ENCODE measurements at regions not wholly inside any gene's neighbourhood (a gene's known extent, or its start where the extent isn't known, plus 50 kb on each side); places are given as distances from the start of the nearest gene placed in this dataset.

GRCh38 chr5:62115014-62115413 is 191.0 kb upstream of the KIF2A start:
- H3K4me3 ChIP-seq (replicated peaks in 1 of 3), result no peak overlapping the region
- no peaks in the 10 kb centered on the region for H3K27me3 ChIP-seq
- no peaks in the 10 kb centered on the region for H3K4me1 ChIP-seq
- TF ChIP-seq, protein P1, sequence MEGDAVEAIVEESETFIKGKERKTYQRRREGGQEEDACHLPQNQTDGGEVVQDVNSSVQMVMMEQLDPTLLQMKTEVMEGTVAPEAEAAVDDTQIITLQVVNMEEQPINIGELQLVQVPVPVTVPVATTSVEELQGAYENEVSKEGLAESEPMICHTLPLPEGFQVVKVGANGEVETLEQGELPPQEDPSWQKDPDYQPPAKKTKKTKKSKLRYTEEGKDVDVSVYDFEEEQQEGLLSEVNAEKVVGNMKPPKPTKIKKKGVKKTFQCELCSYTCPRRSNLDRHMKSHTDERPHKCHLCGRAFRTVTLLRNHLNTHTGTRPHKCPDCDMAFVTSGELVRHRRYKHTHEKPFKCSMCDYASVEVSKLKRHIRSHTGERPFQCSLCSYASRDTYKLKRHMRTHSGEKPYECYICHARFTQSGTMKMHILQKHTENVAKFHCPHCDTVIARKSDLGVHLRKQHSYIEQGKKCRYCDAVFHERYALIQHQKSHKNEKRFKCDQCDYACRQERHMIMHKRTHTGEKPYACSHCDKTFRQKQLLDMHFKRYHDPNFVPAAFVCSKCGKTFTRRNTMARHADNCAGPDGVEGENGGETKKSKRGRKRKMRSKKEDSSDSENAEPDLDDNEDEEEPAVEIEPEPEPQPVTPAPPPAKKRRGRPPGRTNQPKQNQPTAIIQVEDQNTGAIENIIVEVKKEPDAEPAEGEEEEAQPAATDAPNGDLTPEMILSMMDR (IDR thresholded peaks at IDR 0.05), result no peak
- TF ChIP-seq POLR2A (IDR thresholded peaks at IDR 0.05), result no peak
- H3K9me3 ChIP-seq, result no peaks in the 10 kb centered on the region
- no peak overlapping the region for H3K27ac ChIP-seq
- no peaks in the 10 kb centered on the region for H3K36me3 ChIP-seq
- intact Hi-C loops (cut with DNase I), result no loop called here
- WGBS, 2 donors, result 54 to 57% methylated on average over 2 of the region's 2 CpGs
- DNase-seq, result no peak

DNA sequence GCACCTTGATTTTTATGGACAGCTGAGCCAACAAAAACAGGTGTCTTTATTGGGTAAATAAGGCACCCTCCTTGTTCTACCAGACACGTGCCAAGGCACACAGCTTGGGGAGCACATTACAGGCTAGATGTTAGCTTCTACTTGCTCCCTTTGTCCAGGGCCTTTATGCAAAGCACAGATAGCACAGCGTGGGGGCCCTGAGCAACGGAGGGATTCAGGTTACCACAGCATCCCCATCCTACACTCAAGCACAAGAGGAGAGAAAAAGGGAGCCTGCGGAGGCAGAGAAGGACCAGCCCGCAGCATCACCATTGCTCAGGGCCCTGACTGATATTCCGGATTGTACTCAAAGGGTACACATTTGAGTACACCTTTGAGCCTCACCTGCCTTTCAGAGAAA is 181.7 kb upstream of the KIF2A start:
- 72 to 84% methylated on average over 5 to 6 of the region's 6 CpGs for WGBS, 2 donors
- Histone ChIP-seq H3K36me3 (no peaks in the 10 kb centered on the region), H3K4me1 (no peaks in the 10 kb centered on the region), H3K27ac (no peak overlapping the region), H3K9me3 (no peaks in the 10 kb centered on the region), H3K4me3 (replicated peaks in 1 of 3) (no peak overlapping the region), H3K27me3 (no peaks in the 10 kb centered on the region)
- DNase-seq, result no peak
- TF ChIP-seq, protein P1 (IDR thresholded peaks at IDR 0.05), result no peak
- no peak for TF ChIP-seq POLR2A (IDR thresholded peaks at IDR 0.05)
- intact Hi-C loops (cut with DNase I), result no loop called here

DNA sequence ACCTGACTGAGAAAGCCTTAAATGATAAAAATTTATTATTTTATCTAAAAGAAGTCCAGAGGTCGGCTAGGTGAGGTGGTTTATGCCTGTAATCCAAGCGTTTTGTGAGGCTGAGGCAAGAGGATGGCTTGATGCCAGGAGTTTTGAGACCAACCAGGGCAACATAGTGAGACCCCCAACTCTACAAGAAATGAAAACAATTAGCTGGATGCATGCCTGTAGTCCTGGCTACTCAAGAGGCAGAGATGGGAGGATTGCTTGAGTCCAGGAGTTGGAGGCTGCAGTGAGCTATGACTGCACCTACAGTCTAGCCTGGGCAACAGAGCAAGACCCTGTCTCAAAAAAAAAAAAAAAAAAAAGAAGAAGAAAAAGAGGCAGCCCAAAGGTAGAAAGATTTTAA is 179.9 kb upstream of the KIF2A start:
- H3K9me3 ChIP-seq, result no peaks in the 10 kb centered on the region
- no peak overlapping the region for H3K4me3 ChIP-seq (replicated peaks in 1 of 3)
- no peaks in the 10 kb centered on the region for H3K36me3 ChIP-seq
- no peaks in the 10 kb centered on the region for H3K27me3 ChIP-seq
- no peak for DNase-seq
- intact Hi-C loops (cut with DNase I), result no loop called here
- WGBS, 2 donors, result 66 to 76% methylated on average over 2 of the region's 2 CpGs
- no peak overlapping the region for H3K27ac ChIP-seq
- TF ChIP-seq, protein P1 (IDR thresholded peaks at IDR 0.05), result no peak
- no peak for TF ChIP-seq POLR2A (IDR thresholded peaks at IDR 0.05)
- H3K4me1 ChIP-seq, result no peaks in the 10 kb centered on the region

GRCh38 chr5:62127098-62127736 is 178.8 kb upstream of the KIF2A start:
- no peak overlapping the region for H3K4me3 ChIP-seq (replicated peaks in 1 of 3)
- no peak for DNase-seq
- no peaks in the 10 kb centered on the region for H3K9me3 ChIP-seq
- no peaks in the 10 kb centered on the region for H3K27me3 ChIP-seq
- no peak for TF ChIP-seq POLR2A (IDR thresholded peaks at IDR 0.05)
- TF ChIP-seq, protein P1 (IDR thresholded peaks at IDR 0.05), result no peak
- H3K4me1 ChIP-seq, result no peaks in the 10 kb centered on the region
- intact Hi-C loops (cut with DNase I), result no loop called here
- no peak overlapping the region for H3K27ac ChIP-seq
- no peaks in the 10 kb centered on the region for H3K36me3 ChIP-seq
- WGBS, 2 donors, result 24 to 47% methylated on average over 2 of the region's 2 CpGs

DNA sequence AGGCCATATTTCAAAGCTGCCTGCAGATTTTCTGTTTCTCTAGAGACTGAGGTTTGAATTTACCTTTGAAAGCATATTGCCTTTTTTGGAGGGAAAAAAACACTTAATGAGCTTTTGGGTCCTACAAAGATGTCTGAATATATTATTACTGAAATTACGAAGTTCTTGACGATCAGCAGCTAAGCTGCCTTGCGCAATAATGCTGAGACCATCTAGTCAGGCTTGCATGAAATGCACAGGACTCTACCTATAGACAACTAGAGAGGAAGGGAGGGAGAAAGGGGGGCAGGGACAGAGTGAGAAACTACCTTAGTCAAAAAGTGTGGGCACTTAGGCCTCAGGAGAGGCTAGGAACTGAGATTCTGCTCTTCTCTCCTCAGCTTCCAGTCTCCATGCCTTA is 175.9 kb upstream of the KIF2A start:
- intact Hi-C loops (cut with DNase I), result no loop called here
- WGBS, 2 donors, result 94 to 96% methylated on average over 3 of the region's 3 CpGs
- DNase-seq, result no peak
- no peaks in the 10 kb centered on the region for H3K36me3 ChIP-seq
- no peak overlapping the region for H3K27ac ChIP-seq
- no peaks in the 10 kb centered on the region for H3K27me3 ChIP-seq
- H3K4me1 ChIP-seq, result no peaks in the 10 kb centered on the region
- no peak for TF ChIP-seq POLR2A (IDR thresholded peaks at IDR 0.05)
- TF ChIP-seq, protein P1 (IDR thresholded peaks at IDR 0.05), result no peak
- H3K4me3 ChIP-seq (replicated peaks in 1 of 3), result no peak overlapping the region
- H3K9me3 ChIP-seq, result no peaks in the 10 kb centered on the region
